HEK293 (cell line): ENCODE measurements at regions not wholly inside any gene's neighbourhood (a gene's known extent, or its start where the extent isn't known, plus 50 kb on each side); places are given as distances from the start of the nearest gene placed in this dataset.

Source experiments
- YY1 ChIP-seq: fragments of 450-650 bp; formaldehyde crosslinking; IDR thresholded peaks from 2 replicates; pipeline ENCODE4 v1.5.1; 2018; ENCODE audit warnings: missing biosample characterization, missing genetic modification characterization
- ZNF248 ChIP-seq: fragments of 450-650 bp; formaldehyde crosslinking; IDR thresholded peaks from 2 replicates; pipeline ENCODE4 v1.5.1; 2017; ENCODE audit warnings: missing biosample characterization, missing genetic modification characterization
- ZNF398 ChIP-seq: fragments of 450-650 bp; formaldehyde crosslinking; IDR thresholded peaks from 2 replicates; pipeline ENCODE4 v1.5.1; 2017; ENCODE audit warnings: missing biosample characterization, missing genetic modification characterization
- ZNF747 ChIP-seq: fragments of 450-650 bp; formaldehyde crosslinking; IDR thresholded peaks from 2 replicates; pipeline ENCODE4 v1.5.1; 2016; ENCODE audit warnings: missing biosample characterization, missing genetic modification characterization
- ZSCAN18 ChIP-seq: fragments of 450-650 bp; formaldehyde crosslinking; IDR thresholded peaks from 2 replicates; pipeline ENCODE4 v1.5.1; 2016; ENCODE audit warnings: missing biosample characterization, missing genetic modification characterization
- TF ChIP-seq, protein P1 (sequence below): fragments of 450-650 bp; formaldehyde crosslinking; IDR thresholded peaks from 2 replicates; pipeline ENCODE4 v1.5.1; 2016; ENCODE audit warnings: missing biosample characterization, missing genetic modification characterization

DNA sequence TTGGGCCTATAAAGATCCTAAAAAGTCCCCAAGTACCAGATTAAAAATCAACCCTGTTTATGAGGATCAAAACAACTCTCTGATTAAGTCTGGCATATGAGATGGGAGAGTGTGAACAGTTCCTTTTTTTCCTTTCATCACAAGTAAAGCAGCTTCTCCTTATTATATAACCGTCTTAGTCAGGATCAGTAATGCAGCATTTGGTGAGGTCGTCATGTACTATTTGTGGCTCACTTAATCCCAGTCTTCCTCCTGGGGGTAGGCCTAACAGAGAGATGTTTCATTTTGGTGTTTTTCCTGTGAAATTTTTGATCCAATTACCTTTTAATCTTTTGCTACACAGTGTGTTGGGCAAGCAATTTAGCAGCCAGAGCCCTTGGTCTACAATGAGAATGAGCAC, 333.1 kb upstream of the KCNMB2 start:
- TF ChIP-seq YY1 (tag by site-specific recombination) (no peak), ZNF747 (tag by site-specific recombination) (no peak), ZNF398 (tag by site-specific recombination) (no peak), ZSCAN18 (tag by site-specific recombination) (no peak), ZNF248 (no peak)
- TF ChIP-seq, protein P1, sequence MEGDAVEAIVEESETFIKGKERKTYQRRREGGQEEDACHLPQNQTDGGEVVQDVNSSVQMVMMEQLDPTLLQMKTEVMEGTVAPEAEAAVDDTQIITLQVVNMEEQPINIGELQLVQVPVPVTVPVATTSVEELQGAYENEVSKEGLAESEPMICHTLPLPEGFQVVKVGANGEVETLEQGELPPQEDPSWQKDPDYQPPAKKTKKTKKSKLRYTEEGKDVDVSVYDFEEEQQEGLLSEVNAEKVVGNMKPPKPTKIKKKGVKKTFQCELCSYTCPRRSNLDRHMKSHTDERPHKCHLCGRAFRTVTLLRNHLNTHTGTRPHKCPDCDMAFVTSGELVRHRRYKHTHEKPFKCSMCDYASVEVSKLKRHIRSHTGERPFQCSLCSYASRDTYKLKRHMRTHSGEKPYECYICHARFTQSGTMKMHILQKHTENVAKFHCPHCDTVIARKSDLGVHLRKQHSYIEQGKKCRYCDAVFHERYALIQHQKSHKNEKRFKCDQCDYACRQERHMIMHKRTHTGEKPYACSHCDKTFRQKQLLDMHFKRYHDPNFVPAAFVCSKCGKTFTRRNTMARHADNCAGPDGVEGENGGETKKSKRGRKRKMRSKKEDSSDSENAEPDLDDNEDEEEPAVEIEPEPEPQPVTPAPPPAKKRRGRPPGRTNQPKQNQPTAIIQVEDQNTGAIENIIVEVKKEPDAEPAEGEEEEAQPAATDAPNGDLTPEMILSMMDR: no peak
